Panc1 (cell line): ENCODE measurements at regions not wholly inside any gene's neighbourhood (a gene's known extent, or its start where the extent isn't known, plus 50 kb on each side); places are given as distances from the start of the nearest gene placed in this dataset.
"Not testable (repeated sequence)": the region's sequence is repeated elsewhere in the genome, so short reads cannot be mapped to it uniquely, and the experiment has no call there.

Experiments used
- ATAC-seq: fragments of 200-7000 bp; cut with Tn5 transposase; 2 replicates; pipeline ENCODE4 v1.9.1; 2020; ENCODE audit warnings: mild to moderate bottlenecking, moderate library complexity
- BruUV-seq: library from RNA; stranded (reverse); fragments of 400-500 nt; replicated peaks from 2 replicates; lab custom pipeline; 2021; lab: Mats Ljungman, UMichigan
- CTCF ChIA-PET: fragments of 300-600 bp; sonication (Branson Sonifier 250); formaldehyde crosslinking; loops from one replicate; lab custom pipeline; 2022; ENCODE audit warnings: antibody characterized with exemption; lab: Charles Lee
- POLR2A ChIA-PET: fragments of 300-600 bp; sonication (Branson Sonifier 250); formaldehyde crosslinking; loops from one replicate; lab custom pipeline; 2022; ENCODE audit warnings: antibody characterized with exemption; lab: Charles Lee
- DNase-seq: peaks from one replicate; pipeline ENCODE4 v3.0.0-alpha.2; 2010; ENCODE audit warnings: low read depth, low spot score
- H3K27ac ChIP-seq: 2 replicates; pipeline ENCODE4 v1.5.1; 2011; ENCODE audit warnings: mild to moderate bottlenecking, low read length, inconsistent platforms
- H3K27me3 ChIP-seq: fragments of 200-500 bp; sonication (Bioruptor generic); 2 replicates; pipeline ENCODE4 v1.6.0; 2014; ENCODE audit warnings: low read length, inconsistent platforms; ENCODE audit not compliant: control insufficient read depth, insufficient read depth
- H3K36me3 ChIP-seq: fragments of 200-500 bp; sonication (Bioruptor generic); 2 replicates; pipeline ENCODE4 v1.5.1; 2014; ENCODE audit warnings: inconsistent platforms, mild to moderate bottlenecking, low read length, moderate library complexity; ENCODE audit not compliant: control insufficient read depth, insufficient read depth
- H3K4me1 ChIP-seq: 2 replicates; pipeline ENCODE4 v1.5.1; 2011; ENCODE audit warnings: inconsistent platforms, mild to moderate bottlenecking, low read length, moderate library complexity; ENCODE audit not compliant: control insufficient read depth, insufficient read depth
- H3K4me3 ChIP-seq, 2 experiments: 2 replicates each; pipeline ENCODE4 v1.5.1; 2011 to 2012; ENCODE audit warnings: low read depth in 2 of 2, low read length in 2 of 2, mild to moderate bottlenecking in 2 of 2, inconsistent platforms in 1 of 2, moderate library complexity in 1 of 2
- H3K9me3 ChIP-seq: fragments of 200-500 bp; sonication (Bioruptor generic); 2 replicates; pipeline ENCODE4 v1.5.1; 2014; ENCODE audit warnings: low read depth, mild to moderate bottlenecking, inconsistent platforms, low read length, moderate library complexity; ENCODE audit not compliant: control insufficient read depth, insufficient read depth
- POLR2AphosphoS5 ChIP-seq: IDR thresholded peaks from 2 replicates; pipeline ENCODE4 v1.6.1; 2012; ENCODE audit warnings: mild to moderate bottlenecking, low read depth, low read length, moderate library complexity
- SIN3A ChIP-seq: IDR thresholded peaks from 2 replicates; pipeline ENCODE4 v1.6.1; 2012; ENCODE audit warnings: low read depth, mild to moderate bottlenecking, low read length, moderate library complexity, borderline replicate concordance; ENCODE audit not compliant: insufficient read depth
- TCF7L2 ChIP-seq: IDR thresholded peaks from 2 replicates; pipeline ENCODE4 v1.6.1; 2011; ENCODE audit warnings: mild to moderate bottlenecking, low read depth, low read length, inconsistent platforms
- in situ Hi-C: cut with HindIII; loops from 2 replicates; pipeline ENCODE4 v1.10.0; 2016; ENCODE audit warnings: low sequenced_read_pairs, low pct_unique_long_range_greater_than_20kb
- intact Hi-C: fragments of 100-400 bp; cut with micrococcal nuclease; formaldehyde crosslinking; loops from one replicate; pipeline ENCODE4 v1.10.0; 2022; ENCODE audit not compliant: unreplicated experiment
- TF ChIP-seq, protein P1 (sequence below), 2 experiments: IDR thresholded peaks; 2 replicates each; pipeline ENCODE4 v1.6.1; 2011 to 2012; ENCODE audit warnings: low read depth in 2 of 2, control low read depth in 1 of 2, low read length in 1 of 2, mild to moderate bottlenecking in 1 of 2, moderate library complexity in 1 of 2; ENCODE audit not compliant: insufficient read depth in 1 of 2
- TF ChIP-seq, protein P2 (sequence below): fragments of 450-650 bp; IDR thresholded peaks from 2 replicates; pipeline ENCODE4 v1.5.1; 2017; ENCODE audit warnings: mild to moderate bottlenecking

DNA sequence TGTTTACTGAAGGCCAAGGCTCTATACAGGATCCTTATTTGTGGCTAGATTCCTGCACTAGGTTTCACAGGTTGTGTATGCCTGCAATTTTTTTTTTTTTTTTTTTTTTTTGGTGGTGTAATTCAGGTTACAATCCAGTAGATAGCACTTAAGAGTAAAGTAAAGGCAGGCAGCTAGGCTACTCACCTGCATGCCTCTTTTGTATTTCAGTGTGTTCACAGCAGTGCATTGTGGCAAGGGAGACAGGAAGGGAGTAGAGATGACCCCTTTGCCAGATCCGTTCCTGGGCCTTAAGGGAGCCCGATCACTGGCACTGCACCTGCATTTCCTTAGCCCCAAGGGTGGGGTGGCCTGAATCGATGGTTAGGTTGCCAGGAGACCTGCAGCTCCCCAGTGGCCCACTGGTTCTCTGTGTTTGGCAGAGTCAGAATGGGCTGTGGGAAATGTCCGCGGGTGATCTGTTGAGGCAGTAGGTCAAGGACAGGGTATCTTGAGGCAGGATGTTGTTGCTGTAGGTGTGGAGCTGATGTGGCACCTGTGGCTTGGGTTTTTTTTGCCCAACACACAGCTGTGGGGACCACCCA lies 374.9 kb upstream of the AADAT start:
- TF ChIP-seq, protein P1, sequence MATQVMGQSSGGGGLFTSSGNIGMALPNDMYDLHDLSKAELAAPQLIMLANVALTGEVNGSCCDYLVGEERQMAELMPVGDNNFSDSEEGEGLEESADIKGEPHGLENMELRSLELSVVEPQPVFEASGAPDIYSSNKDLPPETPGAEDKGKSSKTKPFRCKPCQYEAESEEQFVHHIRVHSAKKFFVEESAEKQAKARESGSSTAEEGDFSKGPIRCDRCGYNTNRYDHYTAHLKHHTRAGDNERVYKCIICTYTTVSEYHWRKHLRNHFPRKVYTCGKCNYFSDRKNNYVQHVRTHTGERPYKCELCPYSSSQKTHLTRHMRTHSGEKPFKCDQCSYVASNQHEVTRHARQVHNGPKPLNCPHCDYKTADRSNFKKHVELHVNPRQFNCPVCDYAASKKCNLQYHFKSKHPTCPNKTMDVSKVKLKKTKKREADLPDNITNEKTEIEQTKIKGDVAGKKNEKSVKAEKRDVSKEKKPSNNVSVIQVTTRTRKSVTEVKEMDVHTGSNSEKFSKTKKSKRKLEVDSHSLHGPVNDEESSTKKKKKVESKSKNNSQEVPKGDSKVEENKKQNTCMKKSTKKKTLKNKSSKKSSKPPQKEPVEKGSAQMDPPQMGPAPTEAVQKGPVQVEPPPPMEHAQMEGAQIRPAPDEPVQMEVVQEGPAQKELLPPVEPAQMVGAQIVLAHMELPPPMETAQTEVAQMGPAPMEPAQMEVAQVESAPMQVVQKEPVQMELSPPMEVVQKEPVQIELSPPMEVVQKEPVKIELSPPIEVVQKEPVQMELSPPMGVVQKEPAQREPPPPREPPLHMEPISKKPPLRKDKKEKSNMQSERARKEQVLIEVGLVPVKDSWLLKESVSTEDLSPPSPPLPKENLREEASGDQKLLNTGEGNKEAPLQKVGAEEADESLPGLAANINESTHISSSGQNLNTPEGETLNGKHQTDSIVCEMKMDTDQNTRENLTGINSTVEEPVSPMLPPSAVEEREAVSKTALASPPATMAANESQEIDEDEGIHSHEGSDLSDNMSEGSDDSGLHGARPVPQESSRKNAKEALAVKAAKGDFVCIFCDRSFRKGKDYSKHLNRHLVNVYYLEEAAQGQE (IDR thresholded peaks at IDR 0.05; ENCODE audit: insufficient read depth in 1 of 2, low read depth in 2 of 2, low read length in 1 of 2) = no peak
- TF ChIP-seq TCF7L2 (no peak), POLR2AphosphoS5 (no peak), SIN3A (no peak)
- TF ChIP-seq, protein P2, sequence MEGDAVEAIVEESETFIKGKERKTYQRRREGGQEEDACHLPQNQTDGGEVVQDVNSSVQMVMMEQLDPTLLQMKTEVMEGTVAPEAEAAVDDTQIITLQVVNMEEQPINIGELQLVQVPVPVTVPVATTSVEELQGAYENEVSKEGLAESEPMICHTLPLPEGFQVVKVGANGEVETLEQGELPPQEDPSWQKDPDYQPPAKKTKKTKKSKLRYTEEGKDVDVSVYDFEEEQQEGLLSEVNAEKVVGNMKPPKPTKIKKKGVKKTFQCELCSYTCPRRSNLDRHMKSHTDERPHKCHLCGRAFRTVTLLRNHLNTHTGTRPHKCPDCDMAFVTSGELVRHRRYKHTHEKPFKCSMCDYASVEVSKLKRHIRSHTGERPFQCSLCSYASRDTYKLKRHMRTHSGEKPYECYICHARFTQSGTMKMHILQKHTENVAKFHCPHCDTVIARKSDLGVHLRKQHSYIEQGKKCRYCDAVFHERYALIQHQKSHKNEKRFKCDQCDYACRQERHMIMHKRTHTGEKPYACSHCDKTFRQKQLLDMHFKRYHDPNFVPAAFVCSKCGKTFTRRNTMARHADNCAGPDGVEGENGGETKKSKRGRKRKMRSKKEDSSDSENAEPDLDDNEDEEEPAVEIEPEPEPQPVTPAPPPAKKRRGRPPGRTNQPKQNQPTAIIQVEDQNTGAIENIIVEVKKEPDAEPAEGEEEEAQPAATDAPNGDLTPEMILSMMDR = no peak
- intact Hi-C loops (no loop called here), in situ Hi-C loops (no loop called here)
- ATAC-seq = no peak
- H3K9me3 ChIP-seq = no peaks in the 10 kb centered on the region
- H3K4me1 ChIP-seq = no peaks in the 10 kb centered on the region
- ChIA-PET CTCF (interaction anchor here (0.6 kb wide), 1 partner anchor 266 kb away, joined by 3 read pairs; no protein-coding TSS in a partner anchor), POLR2A (no interaction called here)
- no peak overlapping the region for H3K27ac ChIP-seq
- no peak for DNase-seq
- H3K4me3 ChIP-seq = no peak overlapping the region
- H3K27me3 ChIP-seq = no peaks in the 10 kb centered on the region
- BruUV-seq = no TSS peak
- no peaks in the 10 kb centered on the region for H3K36me3 ChIP-seq

DNA sequence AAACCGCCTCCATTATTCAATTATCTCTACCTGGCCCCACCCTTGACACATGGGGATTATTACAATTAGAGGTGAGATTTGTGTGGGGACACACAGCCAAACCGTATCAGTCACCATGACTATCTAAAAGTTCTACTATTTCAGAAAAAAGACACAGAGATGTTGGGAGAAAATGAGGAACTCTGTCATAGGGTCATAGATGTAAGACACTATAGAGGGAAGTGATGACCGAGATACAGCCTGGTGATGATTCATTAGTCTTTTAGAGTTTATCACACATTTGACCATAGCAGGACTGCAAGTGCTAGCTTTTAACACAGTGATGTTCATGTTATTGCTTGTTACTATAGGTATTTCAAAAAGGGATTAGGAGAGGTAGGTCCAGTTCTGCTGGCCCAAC lies 357.0 kb upstream of the AADAT start:
- in situ Hi-C loops = no loop called here
- ChIA-PET CTCF (no interaction called here), POLR2A (no interaction called here)
- H3K4me1 ChIP-seq = no peaks in the 10 kb centered on the region
- H3K36me3 ChIP-seq = no peaks in the 10 kb centered on the region
- no peak overlapping the region for H3K27ac ChIP-seq
- ATAC-seq (no peak), DNase-seq (no peak)
- TF ChIP-seq SIN3A (no peak), POLR2AphosphoS5 (no peak), TCF7L2 (no peak)
- TF ChIP-seq, protein P2 = no peak
- TF ChIP-seq, protein P1 (IDR thresholded peaks at IDR 0.05; ENCODE audit: insufficient read depth in 1 of 2, low read depth in 2 of 2, low read length in 1 of 2) = no peak
- no peaks in the 10 kb centered on the region for H3K27me3 ChIP-seq
- BruUV-seq = no TSS peak
- intact Hi-C loops = no loop called here
- no peaks in the 10 kb centered on the region for H3K9me3 ChIP-seq
- no peak overlapping the region for H3K4me3 ChIP-seq

DNA sequence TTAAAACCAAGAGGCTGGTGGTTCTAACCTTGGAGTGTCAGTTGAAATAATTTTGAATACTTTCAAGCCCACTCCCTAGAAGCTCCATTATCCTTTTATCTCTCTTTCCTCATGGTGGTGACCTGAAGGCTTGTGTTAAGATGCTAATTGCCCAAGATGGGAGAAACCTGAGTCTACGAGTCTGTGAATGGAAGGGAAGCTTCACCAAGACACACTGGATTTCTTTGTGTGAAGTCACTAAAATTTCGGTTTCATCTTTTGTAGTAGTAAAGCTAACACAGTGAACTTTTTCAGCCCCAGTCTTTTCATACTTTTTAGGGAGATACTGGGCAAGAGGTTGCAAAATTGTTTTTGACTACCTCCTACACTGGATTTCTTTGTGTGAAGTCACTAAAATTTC lies 351.4 kb upstream of the AADAT start:
- H3K27ac ChIP-seq, H3K4me1 ChIP-seq, ATAC-seq, CTCF ChIA-PET, intact Hi-C loops, POLR2A ChIA-PET, H3K36me3 ChIP-seq, DNase-seq, H3K9me3 ChIP-seq, in situ Hi-C loops, BruUV-seq, H3K4me3 ChIP-seq, H3K27me3 ChIP-seq: not testable (repeated sequence)
